ENCODE measurements at regions not wholly inside any gene's neighbourhood (a gene's known extent, or its start where the extent isn't known, plus 50 kb on each side); places are given as distances from the start of the nearest gene placed in this dataset.

GRCh38 chr5:39811381-39811780 is 386.6 kb upstream of the DAB2 start:
- no peaks in the 10 kb centered on the region for H3K27me3 Mint-ChIP-seq (ENCODE audit: low read depth)
- H3K36me3 Mint-ChIP-seq (ENCODE audit: insufficient read depth in 1 of 3, low read depth in 3 of 3), result no peaks in the 10 kb centered on the region
- no peak overlapping the region for H3K4me2 ChIP-seq (ENCODE audit: insufficient read depth, insufficient read length, low read length)
- H3K18ac ChIP-seq (ENCODE audit: insufficient read length, low read depth, low read length), result no peak overlapping the region
- H3K4ac ChIP-seq (ENCODE audit: low read depth, low read length), result no peak overlapping the region
- no peak overlapping the region for H3K9ac ChIP-seq (ENCODE audit: extremely low read depth, insufficient read length, low read length)
- no peak overlapping the region for H3K27ac Mint-ChIP-seq
- H4K20me1 ChIP-seq (ENCODE audit: control insufficient read depth, insufficient read depth, insufficient read length), result no peaks in the 10 kb centered on the region
- H3K79me2 ChIP-seq (ENCODE audit: insufficient read depth, low read length), result no peaks in the 10 kb centered on the region
- no peaks in the 10 kb centered on the region for H3K9me3 Mint-ChIP-seq
- no peak overlapping the region for H4K5ac ChIP-seq (ENCODE audit: insufficient read length, low read depth, low read length)
- no peaks in the 10 kb centered on the region for H3K9me3 ChIP-seq (ENCODE audit: control insufficient read depth, low read depth, low read length)
- H3T11ph ChIP-seq (ENCODE audit: low read length), result no peak overlapping the region
- H3K79me1 ChIP-seq (ENCODE audit: insufficient read depth, low read depth, low read length, poor library complexity, severe bottlenecking), result no peaks in the 10 kb centered on the region
- H3K27ac ChIP-seq (ENCODE audit: insufficient read length, low read depth, low read length), result no peak overlapping the region
- H2BK120ac ChIP-seq (ENCODE audit: low read depth, low read length, poor library complexity, severe bottlenecking), result no peak overlapping the region
- H2BK5ac ChIP-seq (ENCODE audit: insufficient read length, low read length), result no peak overlapping the region
- no peak overlapping the region for H2AFZ ChIP-seq (ENCODE audit: low read length)
- no peak overlapping the region for H3K4me3 Mint-ChIP-seq
- no peak overlapping the region for H2BK15ac ChIP-seq (ENCODE audit: low read depth, low read length)
- H4K8ac ChIP-seq (replicated peaks; ENCODE audit: insufficient read length, low read depth, low read length), result no peak overlapping the region
- no peaks in the 10 kb centered on the region for H3K4me1 ChIP-seq (ENCODE audit: insufficient read depth, low read length)
- peaks cover 0 to 2% of the 10 kb centered on the region in 2 experiments; a peak in 1 of 4 replicates for H3K4me1 Mint-ChIP-seq
- DNase-seq, result no peak
- no peak overlapping the region for H2BK12ac ChIP-seq (ENCODE audit: insufficient read length, low read depth, low read length)
- no peak overlapping the region for H4K91ac ChIP-seq (ENCODE audit: insufficient read length, low read depth, low read length)
- H3K27me3 ChIP-seq (ENCODE audit: insufficient read depth, low read length), result no peaks in the 10 kb centered on the region
- H3K23ac ChIP-seq (ENCODE audit: insufficient read length, low read depth, low read length), result no peak overlapping the region
- no peak overlapping the region for H2BK20ac ChIP-seq (ENCODE audit: low read depth, low read length, poor library complexity, severe bottlenecking)
- H3K56ac ChIP-seq (ENCODE audit: insufficient read length, low read depth, low read length), result no peak overlapping the region
- H3K23me2 ChIP-seq (ENCODE audit: insufficient read length, low read depth, low read length, poor library complexity, severe bottlenecking), result no peaks in the 10 kb centered on the region
- no peak for TF ChIP-seq CTCF (conservative IDR thresholded peaks at IDR 0.05)
- no peak overlapping the region for H3K14ac ChIP-seq (ENCODE audit: insufficient read depth, low read length)
- H2AK5ac ChIP-seq (ENCODE audit: insufficient read length, low read length), result no peak overlapping the region

Data from H9 (cell line).